ENCODE measurements at regions not wholly inside any gene's neighbourhood (a gene's known extent, or its start where the extent isn't known, plus 50 kb on each side); places are given as distances from the start of the nearest gene placed in this dataset.
"Not testable (repeated sequence)": the region's sequence is repeated elsewhere in the genome, so short reads cannot be mapped to it uniquely, and the experiment has no call there.

- intact Hi-C loops (cut with DNase I): no loop called here
- no peak for DNase-seq (ENCODE audit: low spot score)
Measured at GRCh38 chr14:89743828-89744227, 210.7 kb downstream of the EFCAB11 start.

GRCh38 chr14:89740241-89740640 is 214.3 kb downstream of the EFCAB11 start:
- intact Hi-C loops (cut with DNase I): no loop called here
- DNase-seq (ENCODE audit: low spot score): no peak

- intact Hi-C loops (cut with DNase I): no loop called here
- no peak for DNase-seq (ENCODE audit: low spot score)
Measured at GRCh38 chr14:89736881-89737280, 217.6 kb downstream of the EFCAB11 start.

DNA sequence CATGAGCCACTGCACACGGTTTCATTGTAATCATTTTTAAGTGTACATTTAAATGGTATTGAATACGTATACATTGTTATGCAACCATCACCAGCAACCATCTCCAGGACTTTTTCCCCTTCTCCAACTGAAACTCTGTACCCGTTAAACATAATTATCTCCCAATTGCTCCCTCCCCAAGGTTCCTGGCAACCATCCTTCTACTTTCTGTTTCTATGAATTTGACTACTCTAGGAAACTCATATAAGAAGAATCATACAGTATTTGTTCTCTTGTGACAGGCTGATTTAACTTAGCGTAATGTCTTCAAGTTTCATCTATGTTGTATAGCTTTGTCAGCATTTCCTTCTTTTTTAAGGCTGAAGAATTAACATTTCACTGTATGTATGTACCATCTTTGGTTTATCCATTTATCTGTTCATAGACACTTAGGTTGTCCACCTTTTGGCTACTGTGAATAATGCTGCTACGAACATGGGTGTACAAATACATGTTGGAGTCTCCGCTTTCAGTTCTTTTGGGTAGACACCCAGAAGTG is 223.1 kb downstream of the EFCAB11 start:
- intact Hi-C loops (cut with DNase I): no loop called here
- DNase-seq (ENCODE audit: low spot score): no peak

- no peak for DNase-seq (ENCODE audit: low spot score)
- intact Hi-C loops (cut with DNase I): no loop called here
Measured at GRCh38 chr14:89730687-89731086, 223.8 kb downstream of the EFCAB11 start.

DNA sequence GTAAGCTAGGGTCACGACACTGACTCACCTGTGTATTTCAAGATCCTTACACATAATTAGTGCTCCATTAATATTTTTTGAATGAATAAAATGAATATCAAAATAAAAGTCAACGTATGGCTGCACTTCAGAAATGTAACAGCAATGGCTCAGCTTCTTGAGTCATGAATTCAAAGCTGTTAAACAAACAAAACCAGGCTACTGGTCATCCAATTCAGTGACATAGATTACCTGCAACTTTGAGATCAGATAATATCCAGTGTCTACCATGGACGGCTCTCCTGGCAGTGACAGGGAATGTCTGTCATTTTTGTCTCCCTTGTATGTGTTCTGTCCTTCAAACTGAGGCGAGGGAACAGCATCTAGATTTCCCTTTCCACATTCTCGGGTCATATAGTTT is 225.6 kb downstream of the EFCAB11 start:
- DNase-seq (ENCODE audit: low spot score): no peak

GRCh38 chr14:89726226-89726625 is 228.3 kb downstream of the EFCAB11 start:
- DNase-seq (ENCODE audit: low spot score); intact Hi-C loops (cut with DNase I): not testable (repeated sequence)

More for the DNA sequence above, 225.6 kb downstream of the EFCAB11 start:
- intact Hi-C loops (cut with DNase I): no loop called here

- intact Hi-C loops (cut with DNase I): no loop called here
- no peak for DNase-seq (ENCODE audit: low spot score)
Measured at GRCh38 chr14:89724628-89724960, 229.9 kb downstream of the EFCAB11 start.

GRCh38 chr14:89723930-89724627 is 230.5 kb downstream of the EFCAB11 start:
- intact Hi-C loops (cut with DNase I): no loop called here
- DNase-seq (ENCODE audit: low spot score): no peak

DNA sequence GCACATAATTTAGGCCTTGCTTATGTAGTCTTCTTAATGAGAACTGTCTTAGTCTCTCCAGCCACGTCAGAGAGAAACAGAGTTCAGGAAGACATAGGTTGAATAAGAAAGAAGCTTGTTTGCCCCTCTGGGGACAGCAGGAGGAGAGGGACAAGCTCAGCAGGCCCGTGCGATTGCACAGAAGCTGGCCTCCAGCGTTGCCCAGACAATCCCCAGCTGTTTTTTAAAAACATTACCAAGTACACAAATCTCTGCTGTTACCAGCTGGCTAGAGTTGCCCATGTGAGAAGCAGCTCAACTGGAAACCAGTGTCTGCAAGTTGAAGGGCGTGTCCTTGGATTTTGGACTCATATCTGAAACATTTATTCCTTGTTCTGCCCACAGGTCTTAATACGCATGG is 232.6 kb downstream of the EFCAB11 start:
- no peak for DNase-seq (ENCODE audit: low spot score)
- intact Hi-C loops (cut with DNase I): no loop called here

GRCh38 chr14:89720741-89721729 is 233.5 kb downstream of the EFCAB11 start:
- intact Hi-C loops (cut with DNase I): no loop called here

DNA sequence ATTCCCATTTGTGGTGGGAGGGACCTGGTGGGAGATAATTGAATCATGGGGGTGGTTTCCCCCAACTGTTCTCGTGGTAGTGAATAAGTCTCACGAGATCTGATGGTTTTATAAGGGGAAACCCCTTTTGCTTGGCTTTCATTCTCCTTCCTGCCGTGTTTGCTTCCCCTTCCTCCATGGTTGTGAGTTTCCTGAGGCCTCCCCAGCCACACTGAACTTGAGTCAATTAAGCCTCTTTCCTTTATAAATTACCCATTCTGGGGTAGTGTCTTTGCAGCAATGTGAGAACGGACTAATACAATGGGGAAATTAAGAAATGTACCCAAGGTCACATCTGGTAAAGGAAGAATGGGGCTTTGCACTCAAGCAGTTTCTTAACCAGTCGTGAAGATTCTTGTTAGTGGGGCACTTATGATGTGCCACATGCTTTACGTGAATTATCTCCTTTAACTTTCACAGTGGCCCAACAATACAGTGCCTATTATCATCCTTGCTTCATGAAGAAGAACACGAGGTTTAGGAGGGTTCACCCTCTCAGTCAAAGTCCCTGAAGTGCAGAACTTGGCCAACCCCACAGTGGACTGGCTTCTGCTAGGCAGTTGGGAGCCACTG is 234.3 kb downstream of the EFCAB11 start:
- intact Hi-C loops (cut with DNase I): no loop called here
- DNase-seq (ENCODE audit: low spot score): no peak

More at GRCh38 chr14:89720741-89721729, 233.5 kb downstream of the EFCAB11 start:
- peak; percentile 82 for DNase-seq (ENCODE audit: low spot score)

- no peak for DNase-seq (ENCODE audit: low spot score)
- intact Hi-C loops (cut with DNase I): no loop called here
Measured at GRCh38 chr14:89719366-89720075, 235.0 kb downstream of the EFCAB11 start.

DNA sequence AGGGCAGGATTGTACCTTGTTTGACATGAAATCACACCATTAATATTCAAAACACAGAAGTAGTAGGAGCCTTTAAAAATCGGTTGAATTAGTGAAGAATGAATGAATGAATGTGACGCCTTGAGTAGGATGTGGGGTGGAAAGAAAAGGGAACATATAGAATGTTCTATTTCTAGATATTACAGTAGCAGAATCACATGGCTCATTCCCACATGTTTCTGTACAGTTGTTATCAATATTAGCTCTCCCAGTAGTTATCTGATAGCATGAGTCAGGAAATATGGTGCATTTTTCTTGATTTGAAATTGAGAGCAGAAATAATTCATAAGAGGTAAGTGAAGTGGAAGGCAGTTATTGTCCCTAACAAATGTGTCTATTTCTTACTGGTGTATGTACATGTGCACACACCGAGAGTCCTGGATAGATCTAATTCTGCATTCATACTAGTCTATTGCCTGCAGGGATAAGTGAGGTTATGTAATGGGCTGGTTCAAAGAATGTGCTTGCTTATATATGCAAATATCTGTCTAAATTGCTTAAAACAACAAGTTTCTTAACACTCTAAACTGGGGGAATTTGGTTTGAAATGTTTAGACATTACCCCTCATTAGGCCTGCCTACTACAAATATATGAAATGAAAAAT is 245.4 kb downstream of the EFCAB11 start:
- intact Hi-C loops (cut with DNase I): no loop called here
- DNase-seq (ENCODE audit: low spot score): no peak

DNA sequence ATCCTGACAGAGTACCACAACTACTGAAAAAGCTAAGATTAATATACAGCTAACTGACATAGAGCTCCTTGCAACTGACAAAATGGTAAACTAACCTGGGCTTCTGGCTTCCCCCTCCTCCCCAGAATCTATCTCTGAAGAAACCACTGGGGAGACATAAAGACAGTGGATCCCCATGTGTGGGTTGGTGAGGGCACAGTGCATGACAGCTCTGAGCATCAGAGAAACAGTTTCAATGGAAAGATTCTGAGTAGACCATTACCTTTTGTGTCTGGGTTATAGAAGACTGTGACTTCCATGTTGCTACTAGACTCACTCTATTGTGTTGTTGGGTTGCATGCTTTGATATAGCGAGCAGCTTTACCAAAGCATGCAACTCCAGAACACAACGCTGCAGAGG is 247.4 kb downstream of the EFCAB11 start:
- intact Hi-C loops (cut with DNase I): no loop called here
- DNase-seq (ENCODE audit: low spot score): no peak

DNA sequence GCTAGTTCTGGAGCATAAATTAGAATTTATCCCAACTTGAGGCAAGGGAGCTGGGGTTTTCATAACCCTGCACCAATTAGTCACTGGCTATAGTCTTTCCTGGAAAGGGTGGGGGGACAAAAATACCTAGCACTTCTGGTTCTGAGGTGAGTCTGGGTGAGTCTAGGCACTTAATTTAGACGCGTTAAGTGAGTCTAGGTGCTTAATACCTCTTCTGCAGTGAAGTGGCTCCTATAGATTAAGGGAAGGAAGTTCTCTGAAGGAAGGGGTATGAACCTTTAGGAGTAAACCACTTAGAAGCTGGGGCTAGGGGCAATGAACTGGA is 251.7 kb downstream of the EFCAB11 start:
- intact Hi-C loops (cut with DNase I): no loop called here
- no peak for DNase-seq (ENCODE audit: low spot score)

- intact Hi-C loops (cut with DNase I): no loop called here
- peak; percentile 78 for DNase-seq (ENCODE audit: low spot score)
Measured at GRCh38 chr14:89702073-89702875, 252.3 kb downstream of the EFCAB11 start.

Measured in cardiac septum (tissue), 1 donor.